ENCODE measurements at regions not wholly inside any gene's neighbourhood (a gene's known extent, or its start where the extent isn't known, plus 50 kb on each side); places are given as distances from the start of the nearest gene placed in this dataset.

GRCh38 chr7:53326634-53327033 lies 291.2 kb downstream of the POM121L12 start:
- no peak overlapping the region for H3K4me3 Mint-ChIP-seq (ENCODE audit: unreplicated experiment)

GRCh38 chr7:53336105-53336668 lies 300.8 kb downstream of the POM121L12 start:
- Mint-ChIP-seq H3K4me1 (ENCODE audit: low read depth) (no peaks in the 10 kb centered on the region), H3K27ac (ENCODE audit: unreplicated experiment) (no peak overlapping the region), H3K4me3 (ENCODE audit: unreplicated experiment) (no peak overlapping the region), H3K36me3 (ENCODE audit: low read depth) (no peaks in the 10 kb centered on the region), H3K27me3 (ENCODE audit: low read depth) (no peaks in the 10 kb centered on the region), H3K9me3 (ENCODE audit: low read depth) (peaks cover 30% of the 10 kb centered on the region)
- no peak for TF ChIP-seq CTCF (IDR thresholded peaks at IDR 0.05)
- no peak for DNase-seq (ENCODE audit: low spot score)

More at GRCh38 chr7:53326634-53327033, 291.2 kb downstream of the POM121L12 start:
- Mint-ChIP-seq H3K36me3 (ENCODE audit: low read depth) (no peaks in the 10 kb centered on the region), H3K27ac (ENCODE audit: unreplicated experiment) (no peak overlapping the region), H3K9me3 (ENCODE audit: low read depth) (peaks cover 34% of the 10 kb centered on the region), H3K4me1 (ENCODE audit: low read depth) (no peaks in the 10 kb centered on the region), H3K27me3 (ENCODE audit: low read depth) (no peaks in the 10 kb centered on the region)
- no peak for TF ChIP-seq CTCF (IDR thresholded peaks at IDR 0.05)
- no peak for DNase-seq (ENCODE audit: low spot score)

DNA sequence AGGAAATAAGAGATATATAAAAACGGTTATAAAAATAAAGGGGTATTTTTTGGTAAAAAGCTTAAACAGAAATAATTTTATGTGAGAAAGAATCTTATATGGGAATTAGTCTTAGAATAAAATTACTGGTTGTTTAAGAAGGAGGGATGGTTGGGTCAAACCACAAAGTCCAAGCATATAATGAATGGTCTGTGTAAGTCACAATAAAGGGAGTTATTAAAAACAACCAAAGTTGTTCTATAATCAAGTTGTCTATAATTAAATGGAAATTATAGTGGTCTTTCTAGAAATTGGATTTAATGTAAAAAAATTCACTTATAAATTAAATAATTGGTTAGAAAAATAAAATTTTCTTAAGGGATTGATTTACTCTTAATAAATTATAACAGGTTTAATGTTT lies 304.8 kb downstream of the POM121L12 start:
- Mint-ChIP-seq H3K27ac (ENCODE audit: unreplicated experiment) (no peak overlapping the region), H3K27me3 (ENCODE audit: low read depth) (no peaks in the 10 kb centered on the region), H3K36me3 (ENCODE audit: low read depth) (no peaks in the 10 kb centered on the region), H3K9me3 (ENCODE audit: low read depth) (peaks cover 44% of the 10 kb centered on the region), H3K4me1 (ENCODE audit: low read depth) (no peaks in the 10 kb centered on the region), H3K4me3 (ENCODE audit: unreplicated experiment) (no peak overlapping the region)
- no peak for DNase-seq (ENCODE audit: low spot score)
- TF ChIP-seq CTCF (IDR thresholded peaks at IDR 0.05) = no peak

GRCh38 chr7:53350241-53350640 lies 314.8 kb downstream of the POM121L12 start:
- DNase-seq (ENCODE audit: low spot score) = no peak

GRCh38 chr7:53351681-53352080 lies 316.2 kb downstream of the POM121L12 start:
- no peak overlapping the region for H3K27ac Mint-ChIP-seq (ENCODE audit: unreplicated experiment)
- no peak overlapping the region for H3K4me3 Mint-ChIP-seq (ENCODE audit: unreplicated experiment)

More at GRCh38 chr7:53350241-53350640, 314.8 kb downstream of the POM121L12 start:
- H3K4me3 Mint-ChIP-seq (ENCODE audit: unreplicated experiment) = no peak overlapping the region
- H3K27ac Mint-ChIP-seq (ENCODE audit: unreplicated experiment) = no peak overlapping the region
- no peaks in the 10 kb centered on the region for H3K36me3 Mint-ChIP-seq (ENCODE audit: low read depth)
- no peaks in the 10 kb centered on the region for H3K4me1 Mint-ChIP-seq (ENCODE audit: low read depth)
- peaks cover 16% of the 10 kb centered on the region for H3K9me3 Mint-ChIP-seq (ENCODE audit: low read depth)
- TF ChIP-seq CTCF (IDR thresholded peaks at IDR 0.05) = peak; percentile 40
- H3K27me3 Mint-ChIP-seq (ENCODE audit: low read depth) = no peaks in the 10 kb centered on the region

More at GRCh38 chr7:53351681-53352080, 316.2 kb downstream of the POM121L12 start:
- no peaks in the 10 kb centered on the region for H3K27me3 Mint-ChIP-seq (ENCODE audit: low read depth)
- TF ChIP-seq CTCF (IDR thresholded peaks at IDR 0.05) = no peak
- H3K36me3 Mint-ChIP-seq (ENCODE audit: low read depth) = no peaks in the 10 kb centered on the region
- H3K9me3 Mint-ChIP-seq (ENCODE audit: low read depth) = peaks cover 14% of the 10 kb centered on the region
- H3K4me1 Mint-ChIP-seq (ENCODE audit: low read depth) = no peaks in the 10 kb centered on the region
- DNase-seq (ENCODE audit: low spot score) = no peak
